Keratinocyte (primary cell): ENCODE measurements at regions not wholly inside any gene's neighbourhood (a gene's known extent, or its start where the extent isn't known, plus 50 kb on each side); places are given as distances from the start of the nearest gene placed in this dataset.

Experiments used
- DNase-seq: peaks from one replicate; pipeline ENCODE4 v3.0.0-alpha.2; 2011; ENCODE audit warnings: low read depth, missing footprints, low spot score
- FAIRE-seq: peaks from 2 replicates; lab custom pipeline; 2011; peaks lifted over from hg19 to GRCh38; lab: Jason Lieb, UNC
- H2AFZ ChIP-seq: 2 replicates; pipeline ENCODE4 v1.6.0; 2012; ENCODE audit warnings: low read length, control low read depth, inconsistent platforms; ENCODE audit not compliant: control insufficient read depth
- H3K27ac ChIP-seq: 2 replicates; pipeline ENCODE4 v1.5.1; 2011; ENCODE audit warnings: low read length; ENCODE audit not compliant: control insufficient read depth, insufficient read depth
- H3K27me3 ChIP-seq: 3 replicates; pipeline ENCODE4 v1.6.0; 2011; ENCODE audit warnings: low read length; ENCODE audit not compliant: control insufficient read depth, insufficient read depth; ENCODE audit errors: extremely low read depth
- H3K36me3 ChIP-seq, 2 experiments: 2 replicates in 1 of 2; 3 replicates in 1 of 2; pipeline ENCODE4 v1.5.1; 2011; ENCODE audit warnings: low read length in 2 of 2, mild to moderate bottlenecking in 1 of 2; ENCODE audit not compliant: control insufficient read depth in 2 of 2, insufficient read depth in 2 of 2; ENCODE audit errors: extremely low read depth in 1 of 2
- H3K4me1 ChIP-seq: 3 replicates; pipeline ENCODE4 v1.5.1; 2011; ENCODE audit warnings: low read length; ENCODE audit not compliant: control insufficient read depth, insufficient read depth; ENCODE audit errors: extremely low read depth
- H3K4me2 ChIP-seq: 3 replicates; pipeline ENCODE4 v1.6.0; 2011; ENCODE audit warnings: low read depth, low read length; ENCODE audit not compliant: control insufficient read depth, insufficient read depth; ENCODE audit errors: extremely low read depth
- H3K4me3 ChIP-seq, 3 experiments: fragments of 200-600 bp in 1 of 3; sonication (generic) in 1 of 3; 2 replicates in 2 of 3; 3 replicates in 1 of 3; pipeline ENCODE4 v1.5.1; 2011 to 2016; ENCODE audit warnings: low read length in 3 of 3, mild to moderate bottlenecking in 3 of 3, control low read depth in 2 of 3, inconsistent platforms in 1 of 3, low read depth in 1 of 3, mixed read lengths in 1 of 3, mixed run types in 1 of 3, moderate library complexity in 1 of 3; ENCODE audit not compliant: control insufficient read depth in 2 of 3, insufficient read depth in 2 of 3; ENCODE audit errors: extremely low read depth in 1 of 3
- H3K79me2 ChIP-seq: 2 replicates; pipeline ENCODE4 v1.6.0; 2012; ENCODE audit warnings: low read length; ENCODE audit not compliant: control insufficient read depth, insufficient read depth
- H3K9ac ChIP-seq: 3 replicates; pipeline ENCODE4 v1.6.0; 2011; ENCODE audit warnings: low read length; ENCODE audit not compliant: control insufficient read depth, insufficient read depth; ENCODE audit errors: extremely low read depth
- H3K9me1 ChIP-seq: 3 replicates; pipeline ENCODE4 v1.6.0; 2011; ENCODE audit warnings: low read length; ENCODE audit not compliant: control insufficient read depth, insufficient read depth; ENCODE audit errors: extremely low read depth
- H3K9me3 ChIP-seq: 2 replicates; pipeline ENCODE4 v1.5.1; 2012; ENCODE audit warnings: low read depth, low read length; ENCODE audit not compliant: control insufficient read depth
- H4K20me1 ChIP-seq: 3 replicates; pipeline ENCODE4 v1.6.0; 2011; ENCODE audit warnings: low read length; ENCODE audit not compliant: control insufficient read depth, insufficient read depth; ENCODE audit errors: extremely low read depth
- EZH2 ChIP-seq: IDR thresholded peaks from one replicate; pipeline ENCODE4 v1.6.1; 2012; ENCODE audit warnings: inconsistent platforms, mild to moderate bottlenecking, low read length, moderate library complexity
- dilution Hi-C: fragments of 300-500 bp; cut with MboI; formaldehyde crosslinking; loops from one replicate; pipeline ENCODE4 v1.7.0; 2020; ENCODE audit warnings: low sequenced_read_pairs; ENCODE audit not compliant: extremely low pct_ligation_motif_present
- TF ChIP-seq, protein P1 (sequence below), 3 experiments: IDR thresholded peaks in 1 of 3; conservative IDR thresholded peaks in 1 of 3; optimal IDR thresholded peaks in 1 of 3; 2 replicates in 2 of 3; 3 replicates in 1 of 3; pipeline versions ENCODE3 to v1.5.1; 2011; ENCODE audit warnings: low read length in 3 of 3, mild to moderate bottlenecking in 3 of 3, moderate library complexity in 2 of 3, control low read depth in 1 of 3, inconsistent platforms in 1 of 3; ENCODE audit not compliant: insufficient read depth in 2 of 3; ENCODE audit errors: extremely low read depth in 1 of 3

DNA sequence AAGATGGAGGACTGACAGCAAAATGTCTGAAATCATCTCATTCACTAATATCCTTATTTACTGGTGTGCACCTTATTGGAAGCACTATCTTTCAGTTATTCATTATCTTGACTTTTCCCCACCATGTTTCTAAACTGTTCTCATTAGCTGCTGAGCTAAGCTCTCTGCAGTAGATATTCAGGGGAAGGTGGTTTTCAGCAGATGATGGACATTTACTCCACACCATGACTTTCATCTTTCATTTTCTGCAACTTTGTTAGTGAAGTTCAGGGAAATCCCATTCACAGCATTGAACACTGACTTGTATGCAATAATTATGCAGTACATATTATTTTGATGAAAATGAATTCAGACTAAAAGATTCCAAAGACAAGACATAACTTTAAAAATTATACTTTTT, 373.6 kb upstream of the FLRT2 start:
- Histone ChIP-seq H3K79me2 (no peaks in the 10 kb centered on the region), H2AFZ (no peak overlapping the region), H3K27me3 (no peaks in the 10 kb centered on the region), H3K4me1 (no peaks in the 10 kb centered on the region), H3K9ac (no peak overlapping the region), H3K4me2 (no peak overlapping the region), H4K20me1 (no peaks in the 10 kb centered on the region), H3K27ac (no peak overlapping the region), H3K36me3 (no peaks in the 10 kb centered on the region), H3K9me1 (no peaks in the 10 kb centered on the region), H3K9me3 (no peaks in the 10 kb centered on the region), H3K4me3 (no peak overlapping the region)
- no peak for TF ChIP-seq EZH2
- dilution Hi-C loops: no loop called here
- FAIRE-seq (no peak), DNase-seq (no peak)

DNA sequence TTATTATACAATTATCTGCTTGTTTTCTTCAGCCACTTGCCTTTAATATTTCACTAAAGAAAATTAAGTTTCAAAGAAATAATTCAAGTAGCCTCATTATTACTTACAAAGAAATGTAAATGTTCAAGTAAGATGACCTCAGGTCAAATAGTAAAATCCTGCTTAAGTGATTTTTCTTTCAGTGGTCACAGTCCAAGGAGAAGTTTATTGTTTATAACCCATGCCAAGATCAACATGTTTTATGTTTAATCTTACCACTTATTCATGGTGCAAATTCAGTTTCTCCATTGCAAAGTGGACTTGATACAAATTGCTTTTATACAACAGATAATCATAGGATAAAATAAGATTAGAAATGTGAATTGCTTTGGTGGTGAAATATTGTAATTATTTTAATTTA, 370.2 kb upstream of the FLRT2 start:
- H3K9me3 ChIP-seq: no peaks in the 10 kb centered on the region
- no peak for FAIRE-seq
- dilution Hi-C loops: no loop called here
- H3K4me2 ChIP-seq: no peak overlapping the region
- no peaks in the 10 kb centered on the region for H3K9me1 ChIP-seq
- TF ChIP-seq, protein P1, sequence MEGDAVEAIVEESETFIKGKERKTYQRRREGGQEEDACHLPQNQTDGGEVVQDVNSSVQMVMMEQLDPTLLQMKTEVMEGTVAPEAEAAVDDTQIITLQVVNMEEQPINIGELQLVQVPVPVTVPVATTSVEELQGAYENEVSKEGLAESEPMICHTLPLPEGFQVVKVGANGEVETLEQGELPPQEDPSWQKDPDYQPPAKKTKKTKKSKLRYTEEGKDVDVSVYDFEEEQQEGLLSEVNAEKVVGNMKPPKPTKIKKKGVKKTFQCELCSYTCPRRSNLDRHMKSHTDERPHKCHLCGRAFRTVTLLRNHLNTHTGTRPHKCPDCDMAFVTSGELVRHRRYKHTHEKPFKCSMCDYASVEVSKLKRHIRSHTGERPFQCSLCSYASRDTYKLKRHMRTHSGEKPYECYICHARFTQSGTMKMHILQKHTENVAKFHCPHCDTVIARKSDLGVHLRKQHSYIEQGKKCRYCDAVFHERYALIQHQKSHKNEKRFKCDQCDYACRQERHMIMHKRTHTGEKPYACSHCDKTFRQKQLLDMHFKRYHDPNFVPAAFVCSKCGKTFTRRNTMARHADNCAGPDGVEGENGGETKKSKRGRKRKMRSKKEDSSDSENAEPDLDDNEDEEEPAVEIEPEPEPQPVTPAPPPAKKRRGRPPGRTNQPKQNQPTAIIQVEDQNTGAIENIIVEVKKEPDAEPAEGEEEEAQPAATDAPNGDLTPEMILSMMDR (optimal IDR thresholded peaks at IDR 0.05 in 1 of 3, IDR thresholded peaks at IDR 0.05 in 1 of 3, conservative IDR thresholded peaks at IDR 0.05 in 1 of 3; ENCODE audit: extremely low read depth in 1 of 3, insufficient read depth in 2 of 3, low read length in 3 of 3): no peak
- TF ChIP-seq EZH2: no peak
- no peaks in the 10 kb centered on the region for H3K4me1 ChIP-seq
- no peak overlapping the region for H3K4me3 ChIP-seq
- H3K36me3 ChIP-seq: no peaks in the 10 kb centered on the region
- no peak overlapping the region for H3K27ac ChIP-seq
- H2AFZ ChIP-seq: no peak overlapping the region
- H3K9ac ChIP-seq: no peak overlapping the region
- DNase-seq: no peak
- H3K79me2 ChIP-seq: no peaks in the 10 kb centered on the region
- no peaks in the 10 kb centered on the region for H4K20me1 ChIP-seq
- no peaks in the 10 kb centered on the region for H3K27me3 ChIP-seq

DNA sequence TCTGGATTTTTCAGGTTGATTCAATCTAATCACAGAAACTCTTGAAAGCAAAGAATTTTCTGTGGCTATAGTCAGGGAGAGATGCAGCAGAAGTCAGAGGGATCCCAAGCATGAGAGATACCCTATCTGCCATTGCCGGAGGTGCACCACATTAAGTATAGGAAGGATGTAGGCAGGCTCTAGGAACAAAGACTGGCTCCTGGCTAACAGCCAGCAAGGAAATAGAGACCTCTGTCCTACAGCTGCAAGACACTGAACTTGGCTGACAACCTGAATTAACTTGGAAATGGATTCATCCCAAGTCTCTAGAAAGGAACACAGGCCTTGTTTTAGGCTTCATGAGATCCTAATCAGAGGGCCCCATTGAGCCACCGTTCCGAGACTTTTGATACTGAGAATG, 364.9 kb upstream of the FLRT2 start:
- H3K9ac ChIP-seq: no peak overlapping the region
- FAIRE-seq (no peak), DNase-seq (no peak)
- H4K20me1 ChIP-seq: no peaks in the 10 kb centered on the region
- H3K79me2 ChIP-seq: no peaks in the 10 kb centered on the region
- H3K27me3 ChIP-seq: no peaks in the 10 kb centered on the region
- no peak overlapping the region for H3K4me3 ChIP-seq
- TF ChIP-seq EZH2: no peak
- TF ChIP-seq, protein P1 (optimal IDR thresholded peaks at IDR 0.05 in 1 of 3, IDR thresholded peaks at IDR 0.05 in 1 of 3, conservative IDR thresholded peaks at IDR 0.05 in 1 of 3; ENCODE audit: extremely low read depth in 1 of 3, insufficient read depth in 2 of 3, low read length in 3 of 3): no peak
- peaks cover 5% of the 10 kb centered on the region for H3K4me1 ChIP-seq
- no peak overlapping the region for H3K4me2 ChIP-seq
- H3K27ac ChIP-seq: no peak overlapping the region
- H3K9me3 ChIP-seq: no peaks in the 10 kb centered on the region
- no peaks in the 10 kb centered on the region for H3K9me1 ChIP-seq
- H3K36me3 ChIP-seq: no peaks in the 10 kb centered on the region
- no peak overlapping the region for H2AFZ ChIP-seq
- dilution Hi-C loops: no loop called here
